ENCODE measurements at regions not wholly inside any gene's neighbourhood (a gene's known extent, or its start where the extent isn't known, plus 50 kb on each side); places are given as distances from the start of the nearest gene placed in this dataset.

- FAIRE-seq (no peak), DNase-seq (ENCODE audit: insufficient read length, low spot score) (no peak)
- no peak for TF ChIP-seq PAX5 (IDR thresholded peaks at IDR 0.05; ENCODE audit: insufficient read depth, low read length, severe bottlenecking)
- no peak for TF ChIP-seq POU2F2 (IDR thresholded peaks at IDR 0.05; ENCODE audit: low read depth, low read length)
- TF ChIP-seq TAF1 (IDR thresholded peaks at IDR 0.05; ENCODE audit: low read depth, low read length), result no peak
- TF ChIP-seq POLR2A (IDR thresholded peaks at IDR 0.05; ENCODE audit: low read depth, low read length), result no peak
- TF ChIP-seq POLR2AphosphoS5 (IDR thresholded peaks at IDR 0.05; ENCODE audit: low read depth, low read length), result no peak
- TF ChIP-seq SPI1 (IDR thresholded peaks at IDR 0.05; ENCODE audit: low read depth, low read length), result no peak
These were observed 412.4 kb upstream of the CBLB start for GRCh38 chr3:106281221-106281620.

- DNase-seq (ENCODE audit: insufficient read length, low spot score), result no peak
- no peak for TF ChIP-seq POU2F2 (IDR thresholded peaks at IDR 0.05; ENCODE audit: low read depth, low read length)
- no peak for TF ChIP-seq POLR2A (IDR thresholded peaks at IDR 0.05; ENCODE audit: low read depth, low read length)
- TF ChIP-seq POLR2AphosphoS5 (IDR thresholded peaks at IDR 0.05; ENCODE audit: low read depth, low read length), result no peak
- TF ChIP-seq TAF1 (IDR thresholded peaks at IDR 0.05; ENCODE audit: low read depth, low read length), result no peak
- TF ChIP-seq SPI1 (IDR thresholded peaks at IDR 0.05; ENCODE audit: low read depth, low read length), result no peak
- TF ChIP-seq PAX5 (IDR thresholded peaks at IDR 0.05; ENCODE audit: insufficient read depth, low read length, severe bottlenecking), result no peak
- no peak for FAIRE-seq
These were observed 414.1 kb upstream of the CBLB start for GRCh38 chr3:106282943-106283342.

GRCh38 chr3:106288781-106289180 lies 420.0 kb upstream of the CBLB start:
- FAIRE-seq (peak; percentile 76), DNase-seq (ENCODE audit: insufficient read length, low spot score) (no peak)
- TF ChIP-seq SPI1 (IDR thresholded peaks at IDR 0.05; ENCODE audit: low read depth, low read length), result no peak
- no peak for TF ChIP-seq POU2F2 (IDR thresholded peaks at IDR 0.05; ENCODE audit: low read depth, low read length)
- TF ChIP-seq POLR2AphosphoS5 (IDR thresholded peaks at IDR 0.05; ENCODE audit: low read depth, low read length), result no peak
- TF ChIP-seq PAX5 (IDR thresholded peaks at IDR 0.05; ENCODE audit: insufficient read depth, low read length, severe bottlenecking), result no peak
- no peak for TF ChIP-seq POLR2A (IDR thresholded peaks at IDR 0.05; ENCODE audit: low read depth, low read length)
- no peak for TF ChIP-seq TAF1 (IDR thresholded peaks at IDR 0.05; ENCODE audit: low read depth, low read length)

- TF ChIP-seq POU2F2 (IDR thresholded peaks at IDR 0.05; ENCODE audit: low read depth, low read length) (no peak), POLR2AphosphoS5 (IDR thresholded peaks at IDR 0.05; ENCODE audit: low read depth, low read length) (no peak), PAX5 (IDR thresholded peaks at IDR 0.05; ENCODE audit: insufficient read depth, low read length, severe bottlenecking) (no peak), SPI1 (IDR thresholded peaks at IDR 0.05; ENCODE audit: low read depth, low read length) (no peak), TAF1 (IDR thresholded peaks at IDR 0.05; ENCODE audit: low read depth, low read length) (no peak), POLR2A (IDR thresholded peaks at IDR 0.05; ENCODE audit: low read depth, low read length) (no peak)
- DNase-seq (ENCODE audit: insufficient read length, low spot score), result no peak
- FAIRE-seq, result no peak
These were observed 421.6 kb upstream of the CBLB start for GRCh38 chr3:106290304-106290997.

GRCh38 chr3:106293161-106293560 lies 424.3 kb upstream of the CBLB start:
- FAIRE-seq (no peak), DNase-seq (ENCODE audit: insufficient read length, low spot score) (no peak)
- TF ChIP-seq TAF1 (IDR thresholded peaks at IDR 0.05; ENCODE audit: low read depth, low read length), result no peak
- no peak for TF ChIP-seq POLR2AphosphoS5 (IDR thresholded peaks at IDR 0.05; ENCODE audit: low read depth, low read length)
- TF ChIP-seq POLR2A (IDR thresholded peaks at IDR 0.05; ENCODE audit: low read depth, low read length), result no peak
- TF ChIP-seq POU2F2 (IDR thresholded peaks at IDR 0.05; ENCODE audit: low read depth, low read length), result no peak
- no peak for TF ChIP-seq SPI1 (IDR thresholded peaks at IDR 0.05; ENCODE audit: low read depth, low read length)
- no peak for TF ChIP-seq PAX5 (IDR thresholded peaks at IDR 0.05; ENCODE audit: insufficient read depth, low read length, severe bottlenecking)

GRCh38 chr3:106294121-106294520 lies 425.3 kb upstream of the CBLB start:
- FAIRE-seq (no peak), DNase-seq (ENCODE audit: insufficient read length, low spot score) (no peak)
- no peak for TF ChIP-seq POU2F2 (IDR thresholded peaks at IDR 0.05; ENCODE audit: low read depth, low read length)
- no peak for TF ChIP-seq SPI1 (IDR thresholded peaks at IDR 0.05; ENCODE audit: low read depth, low read length)
- TF ChIP-seq POLR2A (IDR thresholded peaks at IDR 0.05; ENCODE audit: low read depth, low read length), result no peak
- no peak for TF ChIP-seq TAF1 (IDR thresholded peaks at IDR 0.05; ENCODE audit: low read depth, low read length)
- no peak for TF ChIP-seq PAX5 (IDR thresholded peaks at IDR 0.05; ENCODE audit: insufficient read depth, low read length, severe bottlenecking)
- no peak for TF ChIP-seq POLR2AphosphoS5 (IDR thresholded peaks at IDR 0.05; ENCODE audit: low read depth, low read length)

GRCh38 chr3:106296062-106296461 lies 427.2 kb upstream of the CBLB start:
- FAIRE-seq, result no peak
- DNase-seq (ENCODE audit: insufficient read length, low spot score), result no peak
- TF ChIP-seq TAF1 (IDR thresholded peaks at IDR 0.05; ENCODE audit: low read depth, low read length) (no peak), SPI1 (IDR thresholded peaks at IDR 0.05; ENCODE audit: low read depth, low read length) (no peak), POU2F2 (IDR thresholded peaks at IDR 0.05; ENCODE audit: low read depth, low read length) (no peak), POLR2AphosphoS5 (IDR thresholded peaks at IDR 0.05; ENCODE audit: low read depth, low read length) (no peak), PAX5 (IDR thresholded peaks at IDR 0.05; ENCODE audit: insufficient read depth, low read length, severe bottlenecking) (no peak), POLR2A (IDR thresholded peaks at IDR 0.05; ENCODE audit: low read depth, low read length) (no peak)

- FAIRE-seq (peak; percentile 91), DNase-seq (ENCODE audit: insufficient read length, low spot score) (no peak)
- peak; percentile 66; the same call in 1 of the 2 replicates for TF ChIP-seq POU2F2 (IDR thresholded peaks at IDR 0.05; ENCODE audit: low read depth, low read length)
- TF ChIP-seq SPI1 (IDR thresholded peaks at IDR 0.05; ENCODE audit: low read depth, low read length), result peak; percentile 33; the same call in 1 of the 2 replicates
- TF ChIP-seq TAF1 (IDR thresholded peaks at IDR 0.05; ENCODE audit: low read depth, low read length), result no peak
- no peak for TF ChIP-seq POLR2AphosphoS5 (IDR thresholded peaks at IDR 0.05; ENCODE audit: low read depth, low read length)
- no peak for TF ChIP-seq POLR2A (IDR thresholded peaks at IDR 0.05; ENCODE audit: low read depth, low read length)
- no peak for TF ChIP-seq PAX5 (IDR thresholded peaks at IDR 0.05; ENCODE audit: insufficient read depth, low read length, severe bottlenecking)
These were observed 430.7 kb upstream of the CBLB start for GRCh38 chr3:106299300-106300098.

Data from GM12891 (cell line).